ENCODE measurements at regions not wholly inside any gene's neighbourhood (a gene's known extent, or its start where the extent isn't known, plus 50 kb on each side); places are given as distances from the start of the nearest gene placed in this dataset.

DNA sequence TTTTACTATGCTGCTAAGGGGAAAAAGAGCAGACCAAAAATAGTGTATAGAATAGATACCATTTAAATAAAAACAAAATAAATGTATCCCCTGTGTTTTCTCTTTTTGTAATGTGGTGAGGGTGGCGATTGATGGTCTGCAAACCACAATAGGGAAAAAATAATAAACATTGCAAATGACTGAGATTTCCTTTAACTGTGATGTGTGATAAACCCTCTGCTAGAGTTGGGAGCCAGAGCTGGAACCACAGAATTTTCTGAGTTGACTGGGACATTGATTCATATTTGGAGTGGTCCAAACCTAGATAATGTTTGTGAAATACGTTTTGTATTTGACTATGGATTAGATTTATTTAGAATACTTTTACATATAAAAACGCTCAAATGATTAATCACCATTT, 70.6 kb upstream of the PTGFR start:
- Histone ChIP-seq H3K4me1 (no peaks in the 10 kb centered on the region), H3K27ac (no peak overlapping the region), H3K36me3 (no peaks in the 10 kb centered on the region), H3K9ac (ENCODE audit: low read depth in 2 of 2, low read length in 2 of 2) (no peak overlapping the region), H3K4me3 (no peak overlapping the region), H3K27me3 (no peaks in the 10 kb centered on the region), H3K9me3 (no peaks in the 10 kb centered on the region)
- intact Hi-C loops (cut with DNase I), result no loop called here
- no peak for DNase-seq
- TF ChIP-seq, protein P1, sequence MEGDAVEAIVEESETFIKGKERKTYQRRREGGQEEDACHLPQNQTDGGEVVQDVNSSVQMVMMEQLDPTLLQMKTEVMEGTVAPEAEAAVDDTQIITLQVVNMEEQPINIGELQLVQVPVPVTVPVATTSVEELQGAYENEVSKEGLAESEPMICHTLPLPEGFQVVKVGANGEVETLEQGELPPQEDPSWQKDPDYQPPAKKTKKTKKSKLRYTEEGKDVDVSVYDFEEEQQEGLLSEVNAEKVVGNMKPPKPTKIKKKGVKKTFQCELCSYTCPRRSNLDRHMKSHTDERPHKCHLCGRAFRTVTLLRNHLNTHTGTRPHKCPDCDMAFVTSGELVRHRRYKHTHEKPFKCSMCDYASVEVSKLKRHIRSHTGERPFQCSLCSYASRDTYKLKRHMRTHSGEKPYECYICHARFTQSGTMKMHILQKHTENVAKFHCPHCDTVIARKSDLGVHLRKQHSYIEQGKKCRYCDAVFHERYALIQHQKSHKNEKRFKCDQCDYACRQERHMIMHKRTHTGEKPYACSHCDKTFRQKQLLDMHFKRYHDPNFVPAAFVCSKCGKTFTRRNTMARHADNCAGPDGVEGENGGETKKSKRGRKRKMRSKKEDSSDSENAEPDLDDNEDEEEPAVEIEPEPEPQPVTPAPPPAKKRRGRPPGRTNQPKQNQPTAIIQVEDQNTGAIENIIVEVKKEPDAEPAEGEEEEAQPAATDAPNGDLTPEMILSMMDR (IDR thresholded peaks at IDR 0.05), result no peak

- intact Hi-C loops (cut with DNase I), result no loop called here
Observed at GRCh38 chr1:78420688-78421087, 70.1 kb upstream of the PTGFR start.

GRCh38 chr1:78424720-78425119, 66.1 kb upstream of the PTGFR start:
- no peaks in the 10 kb centered on the region for H3K4me1 ChIP-seq
- no peak overlapping the region for H3K9ac ChIP-seq (ENCODE audit: low read depth in 2 of 2, low read length in 2 of 2)
- no peak overlapping the region for H3K4me3 ChIP-seq
- no peaks in the 10 kb centered on the region for H3K36me3 ChIP-seq
- H3K9me3 ChIP-seq, result no peaks in the 10 kb centered on the region
- TF ChIP-seq, protein P1 (IDR thresholded peaks at IDR 0.05), result no peak
- H3K27ac ChIP-seq, result no peak overlapping the region
- H3K27me3 ChIP-seq, result no peaks in the 10 kb centered on the region
- DNase-seq, result no peak
- intact Hi-C loops (cut with DNase I), result no loop called here

More at GRCh38 chr1:78420688-78421087, 70.1 kb upstream of the PTGFR start:
- Histone ChIP-seq H3K4me1 (no peaks in the 10 kb centered on the region), H3K4me3 (no peak overlapping the region), H3K9ac (ENCODE audit: low read depth in 2 of 2, low read length in 2 of 2) (no peak overlapping the region), H3K27me3 (no peaks in the 10 kb centered on the region), H3K27ac (no peak overlapping the region), H3K9me3 (no peaks in the 10 kb centered on the region), H3K36me3 (no peaks in the 10 kb centered on the region)
- TF ChIP-seq, protein P1 (IDR thresholded peaks at IDR 0.05), result no peak
- DNase-seq, result no peak

- Histone ChIP-seq H3K27me3 (no peaks in the 10 kb centered on the region), H3K4me1 (no peaks in the 10 kb centered on the region), H3K27ac (no peak overlapping the region), H3K9me3 (no peaks in the 10 kb centered on the region), H3K4me3 (no peak overlapping the region), H3K36me3 (no peaks in the 10 kb centered on the region), H3K9ac (ENCODE audit: low read depth in 2 of 2, low read length in 2 of 2) (no peak overlapping the region)
- DNase-seq, result no peak
- intact Hi-C loops (cut with DNase I), result no loop called here
- TF ChIP-seq, protein P1 (IDR thresholded peaks at IDR 0.05), result no peak
Observed at GRCh38 chr1:78426408-78426807, 64.4 kb upstream of the PTGFR start.

- H3K27me3 ChIP-seq, result no peaks in the 10 kb centered on the region
- no peaks in the 10 kb centered on the region for H3K4me1 ChIP-seq
- intact Hi-C loops (cut with DNase I), result no loop called here
- H3K9me3 ChIP-seq, result no peaks in the 10 kb centered on the region
- no peak for DNase-seq
- no peak overlapping the region for H3K27ac ChIP-seq
- H3K4me3 ChIP-seq, result no peak overlapping the region
- TF ChIP-seq, protein P1 (IDR thresholded peaks at IDR 0.05), result no peak
- H3K9ac ChIP-seq (ENCODE audit: low read depth in 2 of 2, low read length in 2 of 2), result no peak overlapping the region
- no peaks in the 10 kb centered on the region for H3K36me3 ChIP-seq
Observed at GRCh38 chr1:78427506-78427905, 63.3 kb upstream of the PTGFR start.

GRCh38 chr1:78432016-78432415, 58.8 kb upstream of the PTGFR start:
- Histone ChIP-seq H3K36me3 (no peaks in the 10 kb centered on the region), H3K27ac (no peak overlapping the region), H3K27me3 (no peaks in the 10 kb centered on the region), H3K4me3 (no peak overlapping the region), H3K4me1 (no peaks in the 10 kb centered on the region), H3K9ac (ENCODE audit: low read depth in 2 of 2, low read length in 2 of 2) (no peak overlapping the region), H3K9me3 (no peaks in the 10 kb centered on the region)
- DNase-seq, result no peak
- TF ChIP-seq, protein P1 (IDR thresholded peaks at IDR 0.05), result no peak
- intact Hi-C loops (cut with DNase I), result no loop called here
